Epithelial cell of prostate (primary cell): ENCODE measurements at regions not wholly inside any gene's neighbourhood (a gene's known extent, or its start where the extent isn't known, plus 50 kb on each side); places are given as distances from the start of the nearest gene placed in this dataset.

Experiments used
- DNase-seq: peaks from one replicate; pipeline ENCODE4 v3.0.0-alpha.2; 2011; ENCODE audit warnings: low read depth, low spot score
- H3K27ac ChIP-seq: fragments of 450-650 bp; 2 replicates; pipeline ENCODE4 v1.5.1; 2017; ENCODE audit warnings: mild to moderate bottlenecking

DNA sequence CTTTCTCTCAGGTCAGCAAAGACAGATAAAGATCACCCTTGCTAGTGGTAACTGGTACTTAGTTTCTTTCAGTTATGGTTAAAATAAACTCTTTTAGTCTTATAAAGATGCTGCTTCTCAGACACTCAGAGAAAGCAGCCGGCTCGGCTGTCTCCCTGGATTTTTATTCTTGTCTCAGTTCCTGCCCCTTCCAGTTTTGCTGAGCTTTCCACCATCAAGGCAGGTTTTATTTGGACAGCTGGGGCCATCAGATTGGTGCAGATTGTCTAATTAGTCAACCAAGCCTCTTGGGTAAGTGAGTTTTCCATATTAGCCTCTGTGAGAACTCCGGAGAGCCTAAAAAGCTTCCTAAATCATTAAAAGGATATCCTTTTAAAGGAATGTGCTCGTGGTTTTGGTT, 130.8 kb upstream of the BMP4 start:
- no peak overlapping the region for H3K27ac ChIP-seq
- DNase-seq: no peak

DNA sequence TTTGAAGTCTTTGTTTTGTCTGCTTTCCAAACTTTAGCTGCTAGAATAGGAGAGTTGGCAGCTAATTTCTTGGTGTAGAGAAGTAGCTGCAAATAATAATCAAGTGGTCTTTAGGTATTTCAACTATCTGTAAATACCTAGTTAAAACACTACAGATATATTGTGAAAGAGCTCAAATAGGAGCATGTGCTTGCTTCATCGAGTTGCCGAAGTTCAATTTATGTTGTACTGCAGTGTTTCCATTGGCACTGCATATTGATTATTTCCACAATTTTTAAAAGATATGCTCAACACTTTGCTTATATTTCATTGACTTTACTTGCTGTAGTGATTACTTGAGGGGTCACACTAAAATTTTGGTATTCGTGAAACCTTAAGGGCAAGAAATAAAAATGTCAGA, 131.6 kb upstream of the BMP4 start:
- DNase-seq: no peak
- no peak overlapping the region for H3K27ac ChIP-seq

DNA sequence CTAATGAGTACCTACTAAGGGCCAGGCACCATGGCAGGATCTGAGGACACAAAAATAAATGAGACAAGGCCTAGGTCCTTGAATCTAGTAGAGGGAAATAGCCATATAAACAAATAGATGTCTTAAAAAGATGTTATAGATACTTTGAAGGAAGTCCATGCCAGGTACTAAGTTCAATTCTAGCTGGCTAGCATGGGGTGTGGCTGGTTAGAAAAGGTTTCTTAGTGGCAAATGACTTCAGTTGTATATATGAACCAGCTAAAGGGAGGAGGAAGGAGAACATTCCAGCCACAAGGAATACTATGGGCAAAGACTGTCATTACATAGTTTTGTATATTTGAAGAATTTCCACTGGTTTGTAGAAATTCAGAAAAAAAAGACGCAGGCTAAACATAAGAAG, 133.6 kb upstream of the BMP4 start:
- H3K27ac ChIP-seq: no peak overlapping the region
- no peak for DNase-seq

DNA sequence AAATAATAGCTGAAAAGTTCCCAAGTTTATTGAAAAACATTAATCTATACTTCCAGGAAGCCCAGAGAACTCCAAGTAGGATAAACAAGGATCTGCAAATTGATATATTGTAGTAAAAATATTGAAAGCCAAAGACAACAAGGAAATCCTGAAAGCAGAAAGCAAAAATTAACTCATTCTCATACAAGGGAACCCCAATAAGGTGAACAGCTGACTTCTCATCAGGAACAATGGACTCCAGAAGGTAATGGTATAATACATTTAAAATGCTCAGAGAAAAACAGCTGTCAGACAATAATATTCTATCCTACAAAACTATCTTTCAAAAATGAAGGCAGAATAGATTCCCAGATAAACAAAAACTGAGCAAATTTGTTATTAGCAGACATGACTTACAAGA, 138.1 kb upstream of the BMP4 start:
- H3K27ac ChIP-seq: no peak overlapping the region
- no peak for DNase-seq

GRCh38 chr14:54098536-54098935, 141.9 kb upstream of the BMP4 start:
- no peak overlapping the region for H3K27ac ChIP-seq
- DNase-seq: no peak

DNA sequence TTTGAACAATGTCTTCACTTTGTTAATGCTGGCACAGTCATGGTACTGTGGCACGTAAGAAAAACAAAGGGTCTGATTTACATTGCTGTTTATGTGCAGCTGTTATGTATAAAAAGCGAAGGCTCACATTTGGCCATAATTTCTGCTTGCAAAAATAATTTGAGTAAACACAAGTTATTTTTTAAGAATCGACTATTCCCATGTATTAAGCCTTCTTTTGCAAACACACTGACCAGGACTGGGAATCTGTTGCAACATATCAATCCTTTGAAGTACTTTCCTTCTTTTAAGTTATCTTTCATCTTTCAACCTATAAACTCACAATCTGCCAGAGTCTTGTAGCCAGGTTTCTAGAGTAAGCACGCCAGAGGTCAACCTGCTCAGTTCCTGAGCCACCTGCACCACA, 145.4 kb upstream of the BMP4 start:
- H3K27ac ChIP-seq: no peak overlapping the region
- DNase-seq: no peak

DNA sequence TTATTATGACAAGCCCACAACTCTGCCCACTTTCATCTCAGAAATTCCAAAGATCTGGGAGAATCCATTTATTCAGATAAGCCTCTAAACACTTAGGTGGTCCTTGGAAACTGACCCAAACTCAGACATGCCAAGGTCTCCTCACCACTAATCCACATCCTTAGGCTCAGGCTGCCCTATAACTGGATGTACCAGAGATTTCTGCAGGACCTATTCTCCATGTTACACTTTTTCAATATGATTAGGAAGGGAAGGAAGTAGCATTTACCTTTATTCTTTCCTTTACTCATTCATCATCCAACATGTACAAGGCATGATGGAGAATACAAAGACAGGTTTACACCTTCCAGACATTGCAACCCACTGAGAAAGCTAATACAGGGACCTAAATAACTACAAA, 145.9 kb upstream of the BMP4 start:
- no peak for DNase-seq
- H3K27ac ChIP-seq: no peak overlapping the region

- H3K27ac ChIP-seq: peak overlapping the region; percentile 89
- DNase-seq: no peak
Observed at GRCh38 chr14:54104601-54105145, 148.0 kb upstream of the BMP4 start.

GRCh38 chr14:54105406-54105805, 148.8 kb upstream of the BMP4 start:
- DNase-seq: no peak

DNA sequence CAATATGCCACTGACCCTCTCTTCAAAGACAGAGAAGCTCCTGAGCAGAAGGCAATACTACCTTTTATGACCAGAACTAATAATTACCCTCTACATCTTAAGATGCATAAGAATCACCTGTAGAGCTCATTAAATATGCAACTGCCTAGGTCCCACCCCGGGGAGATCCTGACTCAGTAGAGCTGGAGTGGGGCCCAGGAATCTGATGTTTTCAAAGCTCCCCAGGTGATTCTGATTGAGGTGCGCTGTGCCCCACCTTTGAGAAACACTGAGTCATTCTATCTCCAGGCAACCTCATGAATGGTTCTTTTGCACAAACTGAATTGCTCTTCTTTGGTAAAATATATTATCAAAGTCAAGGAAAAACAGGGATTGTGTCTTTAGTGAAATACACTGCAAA, 149.3 kb upstream of the BMP4 start:
- H3K27ac ChIP-seq: peak overlapping the region; percentile 89
- peak; percentile 78 for DNase-seq

More at GRCh38 chr14:54105406-54105805, 148.8 kb upstream of the BMP4 start:
- peak overlapping the region; percentile 89 for H3K27ac ChIP-seq

DNA sequence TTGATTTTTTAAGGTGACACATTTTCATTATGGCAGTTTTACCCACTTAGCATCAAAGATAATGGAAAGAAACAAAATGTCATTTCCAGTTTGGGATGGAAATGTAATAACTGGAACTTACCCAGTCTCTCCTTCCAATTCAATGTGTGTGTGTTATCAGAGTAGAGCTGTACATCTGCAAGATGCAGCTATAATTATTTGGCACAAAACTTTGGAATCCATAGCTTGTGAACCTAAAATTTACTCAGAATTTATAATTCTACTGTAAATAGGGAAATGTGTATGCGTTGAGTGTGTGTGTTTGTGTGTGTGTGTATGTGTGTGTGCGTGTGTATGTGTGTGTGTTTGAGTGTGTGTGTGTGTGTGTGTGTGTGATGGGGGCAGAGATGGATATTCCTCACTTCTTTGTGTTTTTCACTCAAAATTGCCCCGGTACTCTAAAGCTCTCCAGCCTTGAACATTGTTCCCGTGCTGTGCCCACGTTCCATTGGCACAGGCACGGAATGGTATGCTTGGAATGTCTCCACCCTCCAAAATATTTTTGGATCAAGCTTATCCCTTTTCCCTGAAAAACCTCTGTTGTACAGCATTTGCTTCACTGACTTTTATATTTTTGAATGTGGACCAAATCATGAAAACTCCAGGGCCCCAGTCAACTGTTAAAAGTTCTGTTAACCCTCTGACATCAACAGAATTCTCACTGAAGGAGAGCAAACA, 150.2 kb upstream of the BMP4 start:
- DNase-seq: no peak
- H3K27ac ChIP-seq: peak overlapping the region; percentile 89

GRCh38 chr14:54108481-54109471, 152.2 kb upstream of the BMP4 start:
- peak; percentile 50 for DNase-seq
- peak overlapping the region; percentile 89 for H3K27ac ChIP-seq

GRCh38 chr14:54109521-54110120, 153.0 kb upstream of the BMP4 start:
- H3K27ac ChIP-seq: peak overlapping the region; percentile 89
- DNase-seq: no peak

DNA sequence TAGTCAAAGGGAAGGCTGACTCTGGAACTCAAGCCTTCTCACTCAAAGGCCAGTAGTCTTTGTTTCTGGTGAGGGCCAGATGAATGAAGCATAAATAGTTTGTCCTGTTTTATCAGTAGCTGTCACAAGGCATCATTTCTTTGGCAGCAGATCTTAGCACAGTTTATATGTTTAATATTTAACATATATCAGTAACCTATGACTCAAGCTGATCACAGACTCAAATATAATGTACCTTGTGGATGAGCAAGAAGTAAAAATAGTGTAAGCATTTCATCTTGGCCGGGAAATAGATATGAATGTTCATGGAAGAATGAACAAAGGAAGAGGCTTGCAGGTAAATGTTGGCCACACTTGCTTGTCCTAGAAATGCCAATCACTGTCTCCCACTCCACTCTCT, 158.3 kb upstream of the BMP4 start:
- DNase-seq: no peak
- H3K27ac ChIP-seq: peak overlapping the region; percentile 49

DNA sequence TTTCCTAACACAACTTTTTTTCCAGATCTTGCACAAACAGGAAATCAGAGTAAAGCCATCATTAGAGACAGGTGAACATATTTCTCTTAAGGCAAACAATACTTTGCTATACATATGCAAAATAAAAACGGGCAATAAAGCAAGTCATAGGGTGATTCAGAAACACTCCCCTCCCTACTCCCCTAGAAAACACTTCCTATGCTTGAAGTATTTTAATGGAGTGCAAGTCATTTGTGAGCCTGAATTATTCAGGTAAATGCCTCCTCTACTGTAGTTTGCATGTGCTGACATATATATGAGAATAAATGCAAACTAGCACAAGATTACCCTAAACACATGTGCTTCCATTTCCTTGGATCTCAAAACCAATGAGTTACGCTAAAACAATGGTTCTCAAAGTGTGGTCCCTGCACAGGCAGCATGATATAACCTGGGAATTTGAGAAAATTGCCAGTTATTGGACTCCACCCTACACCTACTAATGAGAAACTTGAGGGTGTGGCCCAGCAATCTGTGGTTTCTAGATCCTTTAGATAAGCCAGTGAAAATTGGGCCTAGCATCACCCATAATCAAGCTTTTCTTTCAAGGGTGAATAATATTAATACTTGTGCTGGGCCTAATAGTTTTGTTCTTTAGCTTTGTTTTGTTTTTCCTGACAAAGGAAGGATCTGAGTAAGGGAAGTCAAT, 159.7 kb upstream of the BMP4 start:
- DNase-seq: no peak
- peak overlapping the region; percentile 49 for H3K27ac ChIP-seq

GRCh38 chr14:54116972-54117371, 160.3 kb upstream of the BMP4 start:
- peak; percentile 61 for DNase-seq

DNA sequence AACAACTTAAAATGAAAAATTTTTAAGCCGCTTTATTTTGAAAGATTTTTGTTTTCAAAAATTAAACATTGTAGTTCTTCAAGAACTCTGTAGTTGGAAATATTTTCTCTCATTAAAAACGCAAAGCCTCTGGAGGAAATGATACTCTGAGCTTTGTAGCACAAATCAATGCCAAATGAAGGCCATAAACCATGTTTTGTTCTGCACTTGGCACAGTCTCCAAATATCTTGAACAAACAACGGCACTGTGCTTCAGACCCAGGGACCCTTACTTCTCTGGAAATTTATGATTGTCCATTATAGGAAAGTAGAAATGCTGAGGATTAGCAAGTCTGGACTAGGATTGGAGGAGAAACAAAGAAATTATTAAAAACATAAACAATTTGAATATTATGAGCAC, 160.8 kb upstream of the BMP4 start:
- no peak for DNase-seq
- no peak overlapping the region for H3K27ac ChIP-seq

More at GRCh38 chr14:54116972-54117371, 160.3 kb upstream of the BMP4 start:
- peak overlapping the region; percentile 49 for H3K27ac ChIP-seq

GRCh38 chr14:54117924-54118323, 161.3 kb upstream of the BMP4 start:
- H3K27ac ChIP-seq: no peak overlapping the region
- no peak for DNase-seq

GRCh38 chr14:54120260-54120659, 163.6 kb upstream of the BMP4 start:
- no peak overlapping the region for H3K27ac ChIP-seq
- DNase-seq: no peak

- DNase-seq: no peak
- no peak overlapping the region for H3K27ac ChIP-seq
Observed at GRCh38 chr14:54121466-54122027, 164.9 kb upstream of the BMP4 start.
